ENCODE measurements at regions not wholly inside any gene's neighbourhood (a gene's known extent, or its start where the extent isn't known, plus 50 kb on each side); places are given as distances from the start of the nearest gene placed in this dataset.

GRCh38 chr6:156686995-156687788 is 90.0 kb upstream of the ARID1B start (continued):
- TF ChIP-seq, protein P1, sequence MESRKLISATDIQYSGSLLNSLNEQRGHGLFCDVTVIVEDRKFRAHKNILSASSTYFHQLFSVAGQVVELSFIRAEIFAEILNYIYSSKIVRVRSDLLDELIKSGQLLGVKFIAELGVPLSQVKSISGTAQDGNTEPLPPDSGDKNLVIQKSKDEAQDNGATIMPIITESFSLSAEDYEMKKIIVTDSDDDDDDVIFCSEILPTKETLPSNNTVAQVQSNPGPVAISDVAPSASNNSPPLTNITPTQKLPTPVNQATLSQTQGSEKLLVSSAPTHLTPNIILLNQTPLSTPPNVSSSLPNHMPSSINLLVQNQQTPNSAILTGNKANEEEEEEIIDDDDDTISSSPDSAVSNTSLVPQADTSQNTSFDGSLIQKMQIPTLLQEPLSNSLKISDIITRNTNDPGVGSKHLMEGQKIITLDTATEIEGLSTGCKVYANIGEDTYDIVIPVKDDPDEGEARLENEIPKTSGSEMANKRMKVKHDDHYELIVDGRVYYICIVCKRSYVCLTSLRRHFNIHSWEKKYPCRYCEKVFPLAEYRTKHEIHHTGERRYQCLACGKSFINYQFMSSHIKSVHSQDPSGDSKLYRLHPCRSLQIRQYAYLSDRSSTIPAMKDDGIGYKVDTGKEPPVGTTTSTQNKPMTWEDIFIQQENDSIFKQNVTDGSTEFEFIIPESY (IDR thresholded peaks at IDR 0.05; ENCODE audit: extremely low read depth, insufficient replicate concordance, low read length): no peak

DNA sequence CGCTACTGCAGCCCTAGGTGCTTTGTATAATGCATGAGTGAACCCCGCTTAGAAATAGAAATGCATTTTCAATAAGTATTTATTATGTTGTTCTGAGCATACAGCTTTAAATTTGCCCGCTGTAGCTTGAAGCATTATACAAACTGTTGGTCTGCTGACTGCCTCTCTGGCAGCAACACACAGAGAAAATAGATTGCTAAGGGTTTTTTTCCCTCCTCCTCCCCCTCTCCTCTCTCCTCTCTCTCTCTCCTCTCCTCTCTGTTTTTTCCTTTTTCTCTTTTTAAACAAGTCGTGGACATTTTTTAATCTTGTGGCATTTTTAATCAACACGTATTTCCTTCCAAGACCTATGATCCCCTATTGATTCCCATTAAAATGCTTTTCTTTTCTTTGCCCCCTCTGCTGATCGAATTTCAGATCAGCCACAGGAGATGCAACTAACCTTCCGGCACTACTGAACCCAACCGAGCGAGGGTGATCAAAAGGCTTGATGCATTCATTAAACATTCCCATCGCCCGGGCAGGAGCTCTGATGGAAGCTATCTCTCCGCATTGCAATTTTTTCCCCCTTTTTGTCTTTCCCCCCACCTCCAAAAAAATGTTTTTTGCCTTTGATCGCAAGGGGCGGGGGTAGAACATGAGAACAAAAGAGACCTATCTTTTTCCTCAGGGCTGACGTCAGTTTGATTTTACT is 90.7 kb upstream of the ARID1B start:
- BruUV-seq (replicated peaks): TSS peak; percentile 97
- CTCF ChIA-PET: no interaction called here
- no peak for TF ChIP-seq POLR2AphosphoS5 (IDR thresholded peaks at IDR 0.05; ENCODE audit: low read depth, low read length)
- no peak for TF ChIP-seq REST (IDR thresholded peaks at IDR 0.05; ENCODE audit: low read depth)
- TF ChIP-seq CBX3 (IDR thresholded peaks at IDR 0.05; ENCODE audit: low read depth): no peak
- TF ChIP-seq, protein P2, sequence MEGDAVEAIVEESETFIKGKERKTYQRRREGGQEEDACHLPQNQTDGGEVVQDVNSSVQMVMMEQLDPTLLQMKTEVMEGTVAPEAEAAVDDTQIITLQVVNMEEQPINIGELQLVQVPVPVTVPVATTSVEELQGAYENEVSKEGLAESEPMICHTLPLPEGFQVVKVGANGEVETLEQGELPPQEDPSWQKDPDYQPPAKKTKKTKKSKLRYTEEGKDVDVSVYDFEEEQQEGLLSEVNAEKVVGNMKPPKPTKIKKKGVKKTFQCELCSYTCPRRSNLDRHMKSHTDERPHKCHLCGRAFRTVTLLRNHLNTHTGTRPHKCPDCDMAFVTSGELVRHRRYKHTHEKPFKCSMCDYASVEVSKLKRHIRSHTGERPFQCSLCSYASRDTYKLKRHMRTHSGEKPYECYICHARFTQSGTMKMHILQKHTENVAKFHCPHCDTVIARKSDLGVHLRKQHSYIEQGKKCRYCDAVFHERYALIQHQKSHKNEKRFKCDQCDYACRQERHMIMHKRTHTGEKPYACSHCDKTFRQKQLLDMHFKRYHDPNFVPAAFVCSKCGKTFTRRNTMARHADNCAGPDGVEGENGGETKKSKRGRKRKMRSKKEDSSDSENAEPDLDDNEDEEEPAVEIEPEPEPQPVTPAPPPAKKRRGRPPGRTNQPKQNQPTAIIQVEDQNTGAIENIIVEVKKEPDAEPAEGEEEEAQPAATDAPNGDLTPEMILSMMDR (IDR thresholded peaks at IDR 0.05 in 2 of 3, conservative IDR thresholded peaks at IDR 0.05 in 1 of 3; ENCODE audit: borderline replicate concordance in 1 of 3, insufficient read depth in 1 of 3, low read depth in 2 of 3, low read length in 2 of 3): peak in 2 of 3 experiments; percentile 21 to 33; a peak in 3 of 6 replicates
- TF ChIP-seq, protein P3, sequence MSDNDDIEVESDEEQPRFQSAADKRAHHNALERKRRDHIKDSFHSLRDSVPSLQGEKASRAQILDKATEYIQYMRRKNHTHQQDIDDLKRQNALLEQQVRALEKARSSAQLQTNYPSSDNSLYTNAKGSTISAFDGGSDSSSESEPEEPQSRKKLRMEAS (IDR thresholded peaks at IDR 0.05): no peak
- no peak for TF ChIP-seq SIN3A (IDR thresholded peaks at IDR 0.05; ENCODE audit: low read depth)
- TF ChIP-seq YY1 (IDR thresholded peaks at IDR 0.05; ENCODE audit: extremely low read depth, insufficient replicate concordance, low read depth, low read length): no peak
- no peak for TF ChIP-seq EZH2 (IDR thresholded peaks at IDR 0.05)
- no peak for TF ChIP-seq RAD21 (IDR thresholded peaks at IDR 0.05; ENCODE audit: low read depth)
- TF ChIP-seq TCF7L2 (IDR thresholded peaks at IDR 0.05; ENCODE audit: borderline replicate concordance, extremely low read depth, insufficient read depth, insufficient read length): peak; percentile 34
- no peak for TF ChIP-seq EZH2phosphoT487 (IDR thresholded peaks at IDR 0.05; ENCODE audit: borderline replicate concordance)
- TF ChIP-seq EGR1 (IDR thresholded peaks at IDR 0.05; ENCODE audit: low read depth): no peak
- peak; percentile 22; the same call in 1 of the 2 replicates for TF ChIP-seq SP1 (IDR thresholded peaks at IDR 0.05; ENCODE audit: low read depth)

More for the DNA sequence above, 90.7 kb upstream of the ARID1B start:
- peak overlapping the region; percentile 90 for H3K4me2 ChIP-seq (ENCODE audit: low read length)
- peak overlapping the region; percentile 71 for H3K9ac ChIP-seq (ENCODE audit: low read length)
- H3K9me2 ChIP-seq (ENCODE audit: insufficient read depth): no peaks in the 10 kb centered on the region
- no peak for DNase-seq (ENCODE audit: low read depth, low spot score)
- H3K9me3 ChIP-seq (ENCODE audit: control insufficient read depth in 1 of 2, insufficient read depth in 1 of 2, low read depth in 1 of 2, low read length in 2 of 2): no peaks in the 10 kb centered on the region
- H2AFZ ChIP-seq (ENCODE audit: low read depth, low read length, poor library complexity, severe bottlenecking): peak overlapping the region; percentile 60
- peak overlapping the region; percentile 95 for H3K27ac ChIP-seq (ENCODE audit: low read depth, low read length)
- intact Hi-C loops (cut with micrococcal nuclease): loop anchor here (5.0 kb wide), 1 partner anchor 36 kb away; no protein-coding TSS in a partner anchor
- ChIA-PET POLR2A (no interaction called here), RAD21 (ENCODE audit: low non-redundant PET in 1 of 2, low total read pairs in 2 of 2, uncharacterized antibody in 2 of 2, unreplicated experiment in 2 of 2) (no interaction called here)
- ATAC-seq: peak; percentile 56
- H3K4me1 ChIP-seq (ENCODE audit: control insufficient read depth in 1 of 2, insufficient read depth in 2 of 2, low read length in 2 of 2): peaks cover 12 to 24% of the 10 kb centered on the region in 2 experiments
- H4K20me1 ChIP-seq (ENCODE audit: insufficient read depth): no peaks in the 10 kb centered on the region
- no peaks in the 10 kb centered on the region for H3K79me2 ChIP-seq (ENCODE audit: insufficient read depth, low read length)
- H3K27me3 ChIP-seq (ENCODE audit: insufficient read depth, low read length): no peaks in the 10 kb centered on the region
- H3K4me3 ChIP-seq (replicated peaks in 1 of 2; ENCODE audit: low read depth in 1 of 2, low read length in 2 of 2): peak overlapping the region; percentile 65 to 72
- H3K36me3 ChIP-seq (ENCODE audit: control insufficient read depth in 1 of 2, insufficient read depth in 2 of 2, low read length in 2 of 2): no peaks in the 10 kb centered on the region
